GM21723 (cell line): ENCODE measurements at regions not wholly inside any gene's neighbourhood (a gene's known extent, or its start where the extent isn't known, plus 50 kb on each side); places are given as distances from the start of the nearest gene placed in this dataset.

Source experiments
- ATAC-seq: cut with Tn5 transposase; IDR thresholded peaks from one replicate; pipeline ENCODE4 v1.9.1; 2021; ENCODE audit warnings: mild to moderate bottlenecking, moderate library complexity; ENCODE audit not compliant: unreplicated experiment

- ATAC-seq, result no peak
Observed at GRCh38 chr21:43333298-43334062, 93.5 kb downstream of the SIK1 start.

- ATAC-seq, result no peak
Observed at GRCh38 chr21:43332861-43333297, 94.1 kb downstream of the SIK1 start.

GRCh38 chr21:43331962-43332828, 94.7 kb downstream of the SIK1 start:
- no peak for ATAC-seq

- ATAC-seq, result no peak
Observed at GRCh38 chr21:43331111-43331961, 95.6 kb downstream of the SIK1 start.

- ATAC-seq, result no peak
Observed at GRCh38 chr21:43330306-43330881, 96.5 kb downstream of the SIK1 start.

- ATAC-seq, result no peak
Observed at GRCh38 chr21:43329711-43330269, 97.1 kb downstream of the SIK1 start.

GRCh38 chr21:43328958-43329691, 97.8 kb downstream of the SIK1 start:
- no peak for ATAC-seq

- ATAC-seq, result no peak
Observed at GRCh38 chr21:43328185-43328957, 98.6 kb downstream of the SIK1 start.

GRCh38 chr21:43325968-43326715, 100.8 kb downstream of the SIK1 start:
- no peak for ATAC-seq

- ATAC-seq, result no peak
Observed at GRCh38 chr21:43325036-43325435, 101.9 kb downstream of the SIK1 start.

GRCh38 chr21:43324596-43324995, 102.3 kb downstream of the SIK1 start:
- ATAC-seq, result no peak

GRCh38 chr21:43323244-43324005, 103.5 kb downstream of the SIK1 start:
- no peak for ATAC-seq

- no peak for ATAC-seq
Observed at GRCh38 chr21:43322805-43323204, 104.1 kb downstream of the SIK1 start.

GRCh38 chr21:43322311-43322710, 104.6 kb downstream of the SIK1 start:
- no peak for ATAC-seq

- no peak for ATAC-seq
Observed at GRCh38 chr21:43321611-43322010, 105.3 kb downstream of the SIK1 start.

- ATAC-seq, result no peak
Observed at GRCh38 chr21:43321111-43321510, 105.8 kb downstream of the SIK1 start.

- ATAC-seq, result no peak
Observed at GRCh38 chr21:43320526-43320925, 106.4 kb downstream of the SIK1 start.
